Tibial nerve (tissue), 4 donors: ENCODE measurements at regions not wholly inside any gene's neighbourhood (a gene's known extent, or its start where the extent isn't known, plus 50 kb on each side); places are given as distances from the start of the nearest gene placed in this dataset.

ENCODE experiments used
- DNase-seq, 2 donors: peaks; one replicate each; pipeline ENCODE4 v3.0.0-alpha.2; 2019; ENCODE audit warnings: low spot score in 2 of 2
- H3K27ac ChIP-seq, 4 donors: fragments of 200-600 bp; sonication (generic) in 3 of 4; one replicate each; pipeline ENCODE4 v1.5.1; 2017 to 2019; ENCODE audit warnings: mild to moderate bottlenecking in 1 of 4
- H3K27me3 ChIP-seq, 2 donors: fragments of 200-600 bp; sonication (generic) in 1 of 2; one replicate each; pipeline versions ENCODE4 v1.5.1 to v1.6.0; 2017 to 2019
- H3K36me3 ChIP-seq, 3 donors: fragments of 200-600 bp; sonication (generic); one replicate each; pipeline ENCODE4 v1.5.1; 2018 to 2019
- H3K4me1 ChIP-seq, 4 donors: fragments of 200-600 bp; sonication (generic) in 3 of 4; one replicate each; pipeline ENCODE4 v1.5.1; 2017 to 2019
- H3K4me3 ChIP-seq, 4 donors: fragments of 200-600 bp; sonication (generic) in 3 of 4; one replicate each; pipeline ENCODE4 v1.5.1; 2017 to 2019; ENCODE audit warnings: mild to moderate bottlenecking in 1 of 4, moderate library complexity in 1 of 4
- H3K9me3 ChIP-seq, 4 donors: fragments of 200-600 bp; sonication (generic) in 3 of 4; one replicate each; pipeline ENCODE4 v1.5.1; 2017 to 2019
- EP300 ChIP-seq, 2 donors: sonication (generic); formaldehyde crosslinking; IDR thresholded peaks; one replicate each; pipeline ENCODE4 v1.6.1; 2017; ENCODE audit warnings: antibody characterized with exemption in 2 of 2, mild to moderate bottlenecking in 1 of 2
- POLR2A ChIP-seq, 2 donors: fragments of 450-650 bp; IDR thresholded peaks; one replicate each; pipeline ENCODE4 v1.6.1; 2017; ENCODE audit warnings: antibody characterized with exemption in 2 of 2, mild to moderate bottlenecking in 2 of 2, moderate library complexity in 2 of 2
- WGBS, 2 donors: methylation state at CpG; one replicate each; pipeline ENCODE4 v1.1.5; 2018; 5-methylcytosine and 5-hydroxymethylcytosine counted together
- TF ChIP-seq, protein P1 (sequence below), 5 experiments: fragments of 200-600 bp in 3 of 5; fragments of 450-650 bp in 2 of 5; sonication (generic) in 3 of 5; IDR thresholded peaks; one replicate each; pipeline ENCODE4 v1.5.1; 2016 to 2019; ENCODE audit warnings: antibody characterized with exemption in 5 of 5, mild to moderate bottlenecking in 3 of 5, moderate library complexity in 2 of 5

DNA sequence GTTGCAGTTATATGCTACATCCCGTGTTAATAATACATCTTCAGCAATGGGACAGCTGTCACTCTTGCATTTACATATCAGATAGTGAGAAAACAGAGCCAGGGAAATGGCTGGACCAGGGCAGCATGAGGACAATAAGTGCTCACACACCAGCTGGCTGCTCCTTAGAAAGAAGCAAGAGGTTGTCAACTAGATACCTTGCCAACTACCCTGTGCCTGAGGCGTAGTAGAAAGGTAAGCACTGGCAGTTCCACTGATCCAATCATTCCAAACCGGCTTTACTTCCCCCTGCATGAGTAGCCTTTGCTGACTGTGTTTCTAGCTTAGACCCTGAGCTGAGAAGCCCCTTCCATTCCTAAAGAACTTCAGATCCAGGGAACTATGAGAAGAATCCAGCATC is 52.2 kb upstream of the FGF13 start:
- Histone ChIP-seq H3K36me3 (no peaks in the 10 kb centered on the region), H3K27ac (no peak overlapping the region), H3K9me3 (no peaks in the 10 kb centered on the region), H3K4me3 (no peak overlapping the region), H3K27me3 (peaks cover 0 to 13% of the 10 kb centered on the region in 2 donors), H3K4me1 (no peaks in the 10 kb centered on the region)
- 70 to 90% methylated on average over 3 of the region's 3 CpGs for WGBS, 2 donors
- no peak for DNase-seq
- TF ChIP-seq, protein P1, sequence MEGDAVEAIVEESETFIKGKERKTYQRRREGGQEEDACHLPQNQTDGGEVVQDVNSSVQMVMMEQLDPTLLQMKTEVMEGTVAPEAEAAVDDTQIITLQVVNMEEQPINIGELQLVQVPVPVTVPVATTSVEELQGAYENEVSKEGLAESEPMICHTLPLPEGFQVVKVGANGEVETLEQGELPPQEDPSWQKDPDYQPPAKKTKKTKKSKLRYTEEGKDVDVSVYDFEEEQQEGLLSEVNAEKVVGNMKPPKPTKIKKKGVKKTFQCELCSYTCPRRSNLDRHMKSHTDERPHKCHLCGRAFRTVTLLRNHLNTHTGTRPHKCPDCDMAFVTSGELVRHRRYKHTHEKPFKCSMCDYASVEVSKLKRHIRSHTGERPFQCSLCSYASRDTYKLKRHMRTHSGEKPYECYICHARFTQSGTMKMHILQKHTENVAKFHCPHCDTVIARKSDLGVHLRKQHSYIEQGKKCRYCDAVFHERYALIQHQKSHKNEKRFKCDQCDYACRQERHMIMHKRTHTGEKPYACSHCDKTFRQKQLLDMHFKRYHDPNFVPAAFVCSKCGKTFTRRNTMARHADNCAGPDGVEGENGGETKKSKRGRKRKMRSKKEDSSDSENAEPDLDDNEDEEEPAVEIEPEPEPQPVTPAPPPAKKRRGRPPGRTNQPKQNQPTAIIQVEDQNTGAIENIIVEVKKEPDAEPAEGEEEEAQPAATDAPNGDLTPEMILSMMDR (IDR thresholded peaks at IDR 0.05) = no peak
- TF ChIP-seq POLR2A (IDR thresholded peaks at IDR 0.05) = no peak
- no peak for TF ChIP-seq EP300 (IDR thresholded peaks at IDR 0.05)

DNA sequence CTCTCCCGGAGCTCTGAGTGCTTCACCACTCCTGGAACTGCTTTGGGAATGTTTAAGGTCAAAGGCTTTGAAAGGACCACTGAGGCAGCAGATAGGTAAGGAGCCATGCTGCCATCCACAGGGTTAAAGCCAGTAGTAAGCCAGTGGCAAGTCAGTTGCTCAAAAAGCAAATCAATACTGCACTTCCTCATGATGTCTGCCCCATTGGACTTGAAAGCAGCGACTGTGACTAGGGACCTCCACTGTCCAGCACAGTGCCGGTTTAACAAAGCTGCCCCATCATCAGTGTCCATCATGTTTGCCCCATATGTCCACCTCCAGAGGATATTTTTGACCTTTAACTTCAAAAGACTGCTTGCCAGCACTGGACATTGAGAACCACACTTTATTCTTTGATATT is 49.9 kb upstream of the FGF13 start:
- Histone ChIP-seq H3K36me3 (no peaks in the 10 kb centered on the region), H3K27ac (no peak overlapping the region), H3K4me1 (no peaks in the 10 kb centered on the region), H3K9me3 (no peaks in the 10 kb centered on the region), H3K27me3 (peaks cover 0 to 27% of the 10 kb centered on the region in 2 donors), H3K4me3 (no peak overlapping the region)
- no peak for DNase-seq
- TF ChIP-seq, protein P1 (IDR thresholded peaks at IDR 0.05) = no peak
- TF ChIP-seq POLR2A (IDR thresholded peaks at IDR 0.05) (no peak), EP300 (IDR thresholded peaks at IDR 0.05) (no peak)
- WGBS, 2 donors = 65 to 95% methylated on average over 2 to 3 of the region's 3 CpGs
